Trophoblast cell (in vitro differentiated cells and primary cell): ENCODE measurements at regions not wholly inside any gene's neighbourhood (a gene's known extent, or its start where the extent isn't known, plus 50 kb on each side); places are given as distances from the start of the nearest gene placed in this dataset.

Source experiments
- DNase-seq, 2 donors: peaks; one replicate each; pipeline ENCODE4 v3.0.0-alpha.2; 2016
- H2AFZ ChIP-seq: 2 replicates; pipeline ENCODE4 v1.6.1; 2013; ENCODE audit warnings: low read length, moderate library complexity, mild to moderate bottlenecking; ENCODE audit not compliant: insufficient read depth, poor library complexity
- H2AK5ac ChIP-seq: 2 replicates; pipeline ENCODE4 v1.6.1; 2013; ENCODE audit warnings: mild to moderate bottlenecking, low read length
- H2BK120ac ChIP-seq: 2 replicates; pipeline ENCODE4 v1.6.1; 2013; ENCODE audit warnings: low read length, mild to moderate bottlenecking, moderate library complexity; ENCODE audit not compliant: insufficient read depth, poor library complexity
- H2BK12ac ChIP-seq: 2 replicates; pipeline ENCODE4 v1.6.1; 2013; ENCODE audit warnings: mild to moderate bottlenecking, low read length, moderate library complexity
- H2BK5ac ChIP-seq: 2 replicates; pipeline ENCODE4 v1.6.1; 2013; ENCODE audit warnings: low read length, low read depth, moderate library complexity, mild to moderate bottlenecking; ENCODE audit not compliant: poor library complexity
- H3K14ac ChIP-seq: 2 replicates; pipeline ENCODE4 v1.6.1; 2013; ENCODE audit warnings: mild to moderate bottlenecking, low read length
- H3K18ac ChIP-seq: 2 replicates; pipeline ENCODE4 v1.6.1; 2013; ENCODE audit warnings: mild to moderate bottlenecking, low read length
- H3K23ac ChIP-seq: 2 replicates; pipeline ENCODE4 v1.6.1; 2013; ENCODE audit warnings: low read length
- H3K27ac ChIP-seq: 2 replicates; pipeline ENCODE4 v1.5.1; 2013; ENCODE audit warnings: low read depth, mild to moderate bottlenecking, inconsistent platforms, low read length, moderate library complexity
- H3K27me3 ChIP-seq: 2 replicates; pipeline ENCODE4 v1.6.1; 2013; ENCODE audit warnings: inconsistent platforms, mild to moderate bottlenecking, low read length, moderate library complexity; ENCODE audit not compliant: insufficient read depth
- H3K36me3 ChIP-seq, 2 experiments: 1 replicate in 1 of 2; 2 replicates in 1 of 2; pipeline ENCODE4 v1.6.1; 2013; ENCODE audit warnings: low read length in 2 of 2, mild to moderate bottlenecking in 2 of 2, moderate library complexity in 1 of 2; ENCODE audit not compliant: insufficient read depth in 2 of 2, control insufficient read depth in 1 of 2
- H3K4ac ChIP-seq: 2 replicates; pipeline ENCODE4 v1.6.1; 2013; ENCODE audit warnings: low read depth, mild to moderate bottlenecking, low read length, moderate library complexity
- H3K4me1 ChIP-seq, 2 experiments: 1 replicate in 1 of 2; 2 replicates in 1 of 2; pipeline ENCODE4 v1.6.1; 2013; ENCODE audit warnings: low read length in 2 of 2, mild to moderate bottlenecking in 2 of 2, moderate library complexity in 1 of 2; ENCODE audit not compliant: insufficient read depth in 2 of 2, control insufficient read depth in 1 of 2
- H3K4me2 ChIP-seq: 2 replicates; pipeline ENCODE4 v1.6.1; 2013; ENCODE audit warnings: inconsistent platforms, mild to moderate bottlenecking, low read length, moderate library complexity
- H3K4me3 ChIP-seq: 2 replicates; pipeline ENCODE4 v1.5.1; 2013; ENCODE audit warnings: mild to moderate bottlenecking, low read depth, low read length, inconsistent platforms
- H3K79me1 ChIP-seq: one replicate; pipeline ENCODE4 v1.6.1; 2013; ENCODE audit warnings: low read length
- H3K79me2 ChIP-seq: 2 replicates; pipeline ENCODE4 v1.6.1; 2013; ENCODE audit warnings: low read length, mild to moderate bottlenecking; ENCODE audit not compliant: control insufficient read depth, insufficient read depth, poor library complexity
- H3K9ac ChIP-seq: 2 replicates; pipeline ENCODE4 v1.6.1; 2013; ENCODE audit warnings: mild to moderate bottlenecking, low read length
- H3K9me3 ChIP-seq: 2 replicates; pipeline ENCODE4 v1.6.1; 2013; ENCODE audit warnings: low read depth, mild to moderate bottlenecking, control low read depth, inconsistent platforms, low read length; ENCODE audit not compliant: insufficient read depth
- H4K12ac ChIP-seq: 2 replicates; pipeline ENCODE4 v1.6.1; 2013; ENCODE audit warnings: low read depth, mild to moderate bottlenecking, low read length, moderate library complexity
- H4K8ac ChIP-seq: 2 replicates; pipeline ENCODE4 v1.6.1; 2013; ENCODE audit warnings: low read depth, mild to moderate bottlenecking, low read length, moderate library complexity
- H4K91ac ChIP-seq: one replicate; pipeline ENCODE4 v1.6.1; 2013; ENCODE audit warnings: low read depth, mild to moderate bottlenecking, low read length, moderate library complexity
- WGBS: extraction: QIAGEN DNeasy Blood & Tissue Kit; methylation state at CpG from one replicate; pipeline ENCODE4 v1.1.7; 2013; ENCODE audit warnings: missing lambda C conversion rate; ENCODE audit not compliant: insufficient read length, insufficient coverage; ENCODE audit errors: extremely low coverage; 5-methylcytosine and 5-hydroxymethylcytosine counted together

DNA sequence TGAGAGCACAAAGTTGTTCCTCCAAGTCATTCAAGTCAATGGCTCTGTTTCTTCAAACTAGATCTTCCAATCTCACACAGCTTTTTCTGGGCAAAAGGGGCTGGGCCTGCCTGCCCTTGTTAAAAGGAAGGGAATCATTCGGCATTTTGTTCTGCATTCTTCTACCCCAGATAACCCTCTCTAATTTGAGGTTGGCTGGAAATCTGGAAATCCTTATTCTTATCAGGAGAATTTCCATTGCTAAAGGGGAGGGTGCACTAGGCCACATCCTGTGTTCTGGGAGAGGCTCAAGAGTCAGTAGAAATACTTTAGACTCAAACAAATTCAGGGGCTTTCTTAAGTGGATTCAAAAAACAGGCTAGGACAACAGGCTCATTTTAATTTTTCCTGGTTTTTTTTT is 384.7 kb upstream of the ZNF462 start:
- Histone ChIP-seq H3K79me1 (peaks cover 16% of the 10 kb centered on the region), H2BK5ac (peak overlapping the region; percentile 6), H3K27me3 (no peaks in the 10 kb centered on the region), H2AK5ac (no peak overlapping the region), H3K4me3 (no peak overlapping the region), H3K4me1 (peaks cover 4 to 9% of the 10 kb centered on the region in 2 experiments), H3K9me3 (no peaks in the 10 kb centered on the region), H3K4me2 (no peak overlapping the region), H2AFZ (no peak overlapping the region), H4K8ac (no peak overlapping the region), H3K27ac (peak overlapping the region; percentile 53), H3K9ac (no peak overlapping the region), H3K36me3 (no peaks in the 10 kb centered on the region), H3K18ac (no peak overlapping the region), H2BK120ac (peak overlapping the region; percentile 56), H3K23ac (no peak overlapping the region), H3K4ac (no peak overlapping the region), H2BK12ac (no peak overlapping the region), H3K14ac (no peak overlapping the region), H4K91ac (peak overlapping the region; percentile 2), H3K79me2 (no peaks in the 10 kb centered on the region), H4K12ac (no peak overlapping the region)
- no peak for DNase-seq
- no CpG with 5 or more reads among the region's 1 CpG for WGBS

DNA sequence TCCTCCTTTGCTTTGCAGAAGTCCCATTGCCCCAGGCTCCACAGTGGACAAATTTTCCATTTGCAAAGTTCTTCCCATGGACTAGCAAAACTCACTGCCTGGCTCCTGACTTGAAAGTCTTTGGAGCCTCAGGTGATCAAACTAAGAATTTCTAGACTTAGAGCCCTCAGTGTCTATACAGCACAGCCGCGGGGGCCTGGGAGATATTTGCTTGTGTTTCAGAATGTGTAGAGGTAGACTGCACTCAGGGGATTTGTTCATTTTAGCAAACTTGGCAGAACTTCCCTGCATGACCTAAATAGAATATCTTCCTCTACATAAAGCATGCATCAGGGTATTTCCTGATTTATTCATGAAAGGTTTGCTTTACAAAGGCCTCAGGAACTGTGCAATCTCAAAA is 384.2 kb upstream of the ZNF462 start:
- no CpG with 5 or more reads among the region's 2 CpGs for WGBS
- no peak overlapping the region for H3K4ac ChIP-seq
- no peaks in the 10 kb centered on the region for H3K9me3 ChIP-seq
- no peak overlapping the region for H2BK5ac ChIP-seq
- no peak overlapping the region for H2BK12ac ChIP-seq
- H4K12ac ChIP-seq = no peak overlapping the region
- H3K9ac ChIP-seq = no peak overlapping the region
- H3K23ac ChIP-seq = no peak overlapping the region
- no peaks in the 10 kb centered on the region for H3K79me2 ChIP-seq
- peaks cover 16% of the 10 kb centered on the region for H3K79me1 ChIP-seq
- no peak overlapping the region for H3K14ac ChIP-seq
- H3K36me3 ChIP-seq = no peaks in the 10 kb centered on the region
- no peak overlapping the region for H3K18ac ChIP-seq
- peaks cover 4 to 9% of the 10 kb centered on the region in 2 experiments for H3K4me1 ChIP-seq
- no peak overlapping the region for H3K4me3 ChIP-seq
- peak overlapping the region; percentile 53 for H3K27ac ChIP-seq
- no peaks in the 10 kb centered on the region for H3K27me3 ChIP-seq
- no peak overlapping the region for H2AK5ac ChIP-seq
- H3K4me2 ChIP-seq = no peak overlapping the region
- peak overlapping the region; percentile 56 for H2BK120ac ChIP-seq
- H4K8ac ChIP-seq = no peak overlapping the region
- no peak for DNase-seq
- no peak overlapping the region for H4K91ac ChIP-seq
- no peak overlapping the region for H2AFZ ChIP-seq

DNA sequence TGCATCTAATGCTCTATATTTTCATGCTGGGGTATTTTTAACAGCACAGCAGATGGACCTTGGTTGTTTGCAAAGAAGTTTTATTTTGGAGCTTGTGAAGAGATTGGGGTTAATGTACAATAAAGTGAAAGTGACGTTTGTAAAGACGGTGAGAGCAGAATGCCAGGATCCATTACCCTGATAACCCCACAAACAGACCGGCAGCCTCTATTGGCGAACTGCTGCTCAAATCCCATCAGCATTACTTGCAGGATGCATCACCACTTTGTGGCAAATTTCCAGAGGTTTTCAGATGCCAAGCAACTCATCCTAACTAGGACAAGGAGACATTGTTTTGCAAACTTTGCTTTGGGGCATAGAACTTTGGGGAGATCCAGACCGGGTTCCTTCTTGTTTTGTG is 383.3 kb upstream of the ZNF462 start:
- H3K23ac ChIP-seq = no peak overlapping the region
- H3K18ac ChIP-seq = no peak overlapping the region
- peaks cover 4 to 9% of the 10 kb centered on the region in 2 experiments for H3K4me1 ChIP-seq
- H3K27me3 ChIP-seq = no peaks in the 10 kb centered on the region
- no peak overlapping the region for H2BK5ac ChIP-seq
- no peak overlapping the region for H2AK5ac ChIP-seq
- H2BK120ac ChIP-seq = peak overlapping the region; percentile 15
- no peak overlapping the region for H2AFZ ChIP-seq
- peak overlapping the region; percentile 19 for H4K91ac ChIP-seq
- H3K4ac ChIP-seq = no peak overlapping the region
- H3K36me3 ChIP-seq = no peaks in the 10 kb centered on the region
- no peak for DNase-seq
- H3K79me2 ChIP-seq = no peaks in the 10 kb centered on the region
- H3K9ac ChIP-seq = no peak overlapping the region
- H2BK12ac ChIP-seq = peak overlapping the region; percentile 62
- no peak overlapping the region for H4K12ac ChIP-seq
- no peak overlapping the region for H3K4me2 ChIP-seq
- no CpG with 5 or more reads among the region's 5 CpGs for WGBS
- peak overlapping the region; percentile 37 for H4K8ac ChIP-seq
- peaks cover 16% of the 10 kb centered on the region for H3K79me1 ChIP-seq
- no peak overlapping the region for H3K4me3 ChIP-seq
- H3K9me3 ChIP-seq = no peaks in the 10 kb centered on the region
- H3K14ac ChIP-seq = no peak overlapping the region
- H3K27ac ChIP-seq = no peak overlapping the region

DNA sequence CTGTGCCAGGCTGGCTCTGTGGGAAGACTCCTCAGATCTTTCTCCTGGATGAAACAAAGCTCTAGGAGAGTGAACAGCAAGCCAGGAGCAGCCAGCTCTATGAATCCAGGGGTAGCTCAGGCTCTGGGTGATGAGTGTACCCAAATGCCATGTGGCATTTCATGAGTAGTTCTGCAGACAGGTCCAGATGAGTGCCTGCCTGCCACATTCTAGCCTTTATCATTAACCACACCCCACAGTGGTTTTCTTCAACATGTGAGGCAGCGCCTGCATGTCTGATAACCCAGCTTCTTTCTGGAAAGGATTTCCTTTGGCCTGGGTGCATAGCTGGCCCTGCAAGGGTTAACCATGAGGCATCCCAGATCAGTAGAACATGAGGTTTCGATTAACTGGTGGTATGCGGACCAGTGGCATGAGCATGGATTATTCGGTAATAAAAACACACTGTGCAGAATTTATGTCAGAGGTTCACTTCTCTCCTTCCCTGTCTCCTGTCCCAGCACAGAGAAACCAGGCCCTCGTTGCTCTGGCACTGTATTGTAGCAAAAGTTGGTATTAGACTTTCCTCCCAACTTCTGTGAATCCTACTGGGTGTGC is 381.9 kb upstream of the ZNF462 start:
- Histone ChIP-seq H2BK5ac (no peak overlapping the region), H3K27ac (no peak overlapping the region), H3K79me1 (peaks cover 16% of the 10 kb centered on the region), H3K9me3 (no peaks in the 10 kb centered on the region), H3K9ac (no peak overlapping the region), H2AK5ac (peak overlapping the region; percentile 69), H3K18ac (peak overlapping the region; percentile 77), H3K23ac (no peak overlapping the region), H3K79me2 (no peaks in the 10 kb centered on the region), H2BK120ac (peak overlapping the region; percentile 50), H4K8ac (peak overlapping the region; percentile 43), H2AFZ (no peak overlapping the region), H3K36me3 (no peaks in the 10 kb centered on the region), H3K27me3 (no peaks in the 10 kb centered on the region), H2BK12ac (peak overlapping the region; percentile 99), H3K4me1 (peaks cover 4 to 9% of the 10 kb centered on the region in 2 experiments), H3K14ac (peak overlapping the region; percentile 45), H3K4me3 (no peak overlapping the region), H3K4me2 (no peak overlapping the region), H4K12ac (no peak overlapping the region), H4K91ac (peak overlapping the region; percentile 70), H3K4ac (no peak overlapping the region)
- WGBS = no CpG with 5 or more reads among the region's 5 CpGs
- no peak for DNase-seq
